Upper lobe of left lung (tissue), 6 donors: ENCODE measurements at regions not wholly inside any gene's neighbourhood (a gene's known extent, or its start where the extent isn't known, plus 50 kb on each side); places are given as distances from the start of the nearest gene placed in this dataset.

Experiments used
- ATAC-seq, 2 donors: fragments of 200-7000 bp; cut with Tn5 transposase; one replicate each; pipeline ENCODE4 v1.9.1; 2022; ENCODE audit warnings: mild to moderate bottlenecking in 2 of 2, moderate library complexity in 2 of 2; ENCODE audit not compliant: low FRiP score in 2 of 2
- DNase-seq, 2 donors: peaks; one replicate each; pipeline ENCODE4 v3.0.0-alpha.2; 2019 to 2020
- H3K27ac ChIP-seq, 4 donors: fragments of 200-600 bp; sonication (generic); one replicate each; pipeline ENCODE4 v1.5.1; 2016 to 2019
- H3K27me3 ChIP-seq, 4 donors: fragments of 200-600 bp; sonication (generic); one replicate each; pipeline ENCODE4 v1.5.1; 2017 to 2019
- H3K36me3 ChIP-seq, 4 donors: fragments of 200-600 bp; sonication (generic); one replicate each; pipeline ENCODE4 v1.5.1; 2016 to 2019
- H3K4me1 ChIP-seq, 4 donors: fragments of 200-600 bp; sonication (generic); one replicate each; pipeline ENCODE4 v1.5.1; 2018 to 2019
- H3K4me3 ChIP-seq, 4 donors: fragments of 200-600 bp; sonication (generic); one replicate each; pipeline ENCODE4 v1.5.1; 2017 to 2019; ENCODE audit warnings: mild to moderate bottlenecking in 2 of 4, moderate library complexity in 1 of 4
- H3K9me3 ChIP-seq, 4 donors: fragments of 200-600 bp; sonication (generic); one replicate each; pipeline ENCODE4 v1.5.1; 2018 to 2019
- EP300 ChIP-seq, 4 donors: sonication (generic); formaldehyde crosslinking; IDR thresholded peaks; one replicate each; pipeline ENCODE4 v1.5.1; 2017; ENCODE audit warnings: antibody characterized with exemption in 4 of 4, control low read depth in 2 of 4
- POLR2A ChIP-seq, 4 donors: fragments of 450-650 bp; IDR thresholded peaks; one replicate each; pipeline ENCODE4 v1.5.1; 2016 to 2017; ENCODE audit warnings: antibody characterized with exemption in 4 of 4, mild to moderate bottlenecking in 2 of 4
- POLR2AphosphoS5 ChIP-seq, 2 donors: sonication (generic); formaldehyde crosslinking; IDR thresholded peaks; one replicate each; pipeline ENCODE4 v1.5.1; 2017; ENCODE audit warnings: antibody characterized with exemption in 2 of 2
- WGBS, 2 donors: methylation state at CpG; one replicate each; pipeline ENCODE4 v1.1.5; 2017 to 2018; 5-methylcytosine and 5-hydroxymethylcytosine counted together
- TF ChIP-seq, protein P1 (sequence below), 6 experiments: fragments of 450-650 bp in 4 of 6; fragments of 200-600 bp in 2 of 6; sonication (generic) in 2 of 6; IDR thresholded peaks; one replicate each; pipeline ENCODE4 v1.5.1; 2016 to 2019; ENCODE audit warnings: antibody characterized with exemption in 6 of 6
- donor health status: DM: no; HTN: no; CAD: no; lungs with moderate emphysema.
- donor health status: DM: no; HTN: yes; CAD: no; lungs with severe emphysema.

DNA sequence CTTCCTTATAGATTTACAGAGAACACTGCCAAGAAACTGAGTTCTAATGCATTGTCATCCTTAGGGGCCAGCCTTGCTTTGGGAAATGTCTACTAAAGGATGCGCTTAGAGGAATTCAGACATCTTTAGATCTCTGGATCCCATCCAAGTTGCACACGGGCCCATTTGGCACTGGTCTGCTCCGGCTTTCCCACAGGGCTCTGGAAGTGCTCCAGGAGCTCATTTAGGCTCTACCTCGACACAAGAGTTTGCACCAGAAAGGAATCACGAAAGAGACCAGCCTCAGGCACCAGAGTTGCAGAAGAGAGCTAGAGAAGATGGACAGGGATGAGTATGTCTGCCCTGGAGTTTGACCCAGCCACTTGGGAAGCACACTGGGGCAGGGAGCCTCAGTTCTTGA is 150.1 kb upstream of the TMEM72 start:
- H3K4me1 ChIP-seq = peaks cover 0 to 6% (median 0%) of the 10 kb centered on the region in 4 donors
- H3K4me3 ChIP-seq = no peak overlapping the region
- WGBS, 2 donors = 50 to 67% methylated on average over 5 of the region's 5 CpGs
- H3K36me3 ChIP-seq = no peaks in the 10 kb centered on the region
- no peak for TF ChIP-seq POLR2AphosphoS5 (IDR thresholded peaks at IDR 0.05)
- no peak overlapping the region for H3K27ac ChIP-seq
- DNase-seq (no peak), ATAC-seq (no peak)
- H3K27me3 ChIP-seq = no peaks in the 10 kb centered on the region
- H3K9me3 ChIP-seq = no peaks in the 10 kb centered on the region

DNA sequence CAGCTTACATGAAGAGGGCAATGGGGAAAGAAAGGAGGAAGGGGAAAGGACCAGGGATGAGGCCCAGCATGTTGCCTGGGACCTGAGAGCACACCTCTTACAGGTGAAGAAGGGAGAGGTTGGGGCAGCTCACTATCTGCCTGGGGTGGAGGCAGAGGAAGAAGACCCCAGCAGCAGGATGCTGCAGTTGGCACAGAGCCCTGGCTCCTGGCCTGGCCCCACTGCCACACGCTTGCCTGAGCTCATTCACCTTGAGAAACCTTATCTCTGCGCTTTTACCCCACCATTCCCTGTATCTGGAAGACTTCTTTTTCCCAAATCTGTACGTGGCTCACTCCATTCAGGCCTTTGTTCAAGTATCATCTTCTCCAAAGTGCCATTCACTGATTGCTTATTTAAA is 147.8 kb upstream of the TMEM72 start:
- DNase-seq = peak in 1 of 2 donors; percentile 33
- TF ChIP-seq, protein P1, sequence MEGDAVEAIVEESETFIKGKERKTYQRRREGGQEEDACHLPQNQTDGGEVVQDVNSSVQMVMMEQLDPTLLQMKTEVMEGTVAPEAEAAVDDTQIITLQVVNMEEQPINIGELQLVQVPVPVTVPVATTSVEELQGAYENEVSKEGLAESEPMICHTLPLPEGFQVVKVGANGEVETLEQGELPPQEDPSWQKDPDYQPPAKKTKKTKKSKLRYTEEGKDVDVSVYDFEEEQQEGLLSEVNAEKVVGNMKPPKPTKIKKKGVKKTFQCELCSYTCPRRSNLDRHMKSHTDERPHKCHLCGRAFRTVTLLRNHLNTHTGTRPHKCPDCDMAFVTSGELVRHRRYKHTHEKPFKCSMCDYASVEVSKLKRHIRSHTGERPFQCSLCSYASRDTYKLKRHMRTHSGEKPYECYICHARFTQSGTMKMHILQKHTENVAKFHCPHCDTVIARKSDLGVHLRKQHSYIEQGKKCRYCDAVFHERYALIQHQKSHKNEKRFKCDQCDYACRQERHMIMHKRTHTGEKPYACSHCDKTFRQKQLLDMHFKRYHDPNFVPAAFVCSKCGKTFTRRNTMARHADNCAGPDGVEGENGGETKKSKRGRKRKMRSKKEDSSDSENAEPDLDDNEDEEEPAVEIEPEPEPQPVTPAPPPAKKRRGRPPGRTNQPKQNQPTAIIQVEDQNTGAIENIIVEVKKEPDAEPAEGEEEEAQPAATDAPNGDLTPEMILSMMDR (IDR thresholded peaks at IDR 0.05) = no peak
- no peak for TF ChIP-seq EP300 (IDR thresholded peaks at IDR 0.05)
- no peak for TF ChIP-seq POLR2AphosphoS5 (IDR thresholded peaks at IDR 0.05)
- TF ChIP-seq POLR2A (IDR thresholded peaks at IDR 0.05) = no peak
- no peak overlapping the region for H3K4me3 ChIP-seq
- WGBS, 2 donors = 71 to 75% methylated on average over 3 of the region's 3 CpGs
- H3K27ac ChIP-seq = no peak overlapping the region
- H3K27me3 ChIP-seq = no peaks in the 10 kb centered on the region
- H3K4me1 ChIP-seq = peaks cover 0 to 6% (median 0%) of the 10 kb centered on the region in 4 donors
- no peaks in the 10 kb centered on the region for H3K9me3 ChIP-seq
- no peaks in the 10 kb centered on the region for H3K36me3 ChIP-seq
- no peak for ATAC-seq

DNA sequence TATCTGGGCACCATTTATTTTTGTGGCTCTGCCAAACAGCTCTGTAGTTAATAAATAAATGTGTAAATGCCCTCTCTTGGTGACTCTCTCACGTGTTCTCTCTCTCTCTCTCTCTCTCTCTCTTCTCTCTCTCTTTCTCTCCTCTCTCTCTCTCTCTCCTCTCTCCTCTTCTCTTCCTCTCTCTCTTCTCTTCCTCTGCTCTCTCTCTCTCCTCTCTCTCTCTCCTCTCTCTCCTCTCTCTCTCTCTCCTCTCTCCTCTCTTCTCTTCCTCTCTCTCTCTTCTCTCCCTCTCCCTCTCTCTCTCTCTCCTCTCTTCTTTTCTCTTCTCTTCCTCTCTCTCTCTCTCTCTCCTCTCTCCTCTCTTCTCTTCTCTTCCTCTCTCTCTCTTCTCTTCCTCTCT is 145.8 kb upstream of the TMEM72 start:
- TF ChIP-seq POLR2A (IDR thresholded peaks at IDR 0.05) = no peak
- no peak for TF ChIP-seq POLR2AphosphoS5 (IDR thresholded peaks at IDR 0.05)
- TF ChIP-seq EP300 (IDR thresholded peaks at IDR 0.05) = no peak
- TF ChIP-seq, protein P1 (IDR thresholded peaks at IDR 0.05) = no peak

DNA sequence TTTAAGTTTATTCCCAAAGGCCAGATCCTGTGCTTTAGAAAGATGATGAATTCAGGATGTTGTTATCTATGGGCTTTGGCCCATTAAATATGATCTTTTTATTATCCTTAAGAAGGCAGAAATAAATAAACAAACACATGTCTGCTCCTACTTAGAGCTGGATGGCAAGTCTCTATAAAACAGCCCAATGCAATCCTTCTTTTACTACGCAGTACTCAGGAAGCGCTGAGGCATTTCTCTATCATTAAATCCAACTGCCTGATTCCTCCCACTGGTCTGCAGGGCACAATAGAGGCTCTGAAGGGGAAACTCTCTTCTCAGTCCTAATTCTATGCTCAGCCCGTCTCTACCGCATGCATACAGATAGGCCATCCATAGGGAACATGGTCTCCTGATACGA is 144.5 kb upstream of the TMEM72 start:
- ATAC-seq = no peak
- 95 to 98% methylated on average over 5 of the region's 5 CpGs for WGBS, 2 donors
- TF ChIP-seq EP300 (IDR thresholded peaks at IDR 0.05) = no peak
- TF ChIP-seq, protein P1 (IDR thresholded peaks at IDR 0.05) = no peak
- TF ChIP-seq POLR2A (IDR thresholded peaks at IDR 0.05) = no peak
- no peak for TF ChIP-seq POLR2AphosphoS5 (IDR thresholded peaks at IDR 0.05)

More for the DNA sequence above, 145.8 kb upstream of the TMEM72 start:
- DNase-seq (no peak), ATAC-seq (no peak)
- no peak overlapping the region for H3K4me3 ChIP-seq
- peaks cover 0 to 6% (median 0%) of the 10 kb centered on the region in 4 donors for H3K4me1 ChIP-seq
- no peaks in the 10 kb centered on the region for H3K9me3 ChIP-seq
- H3K36me3 ChIP-seq = no peaks in the 10 kb centered on the region
- 54 to 56% methylated on average over 1 of the region's 1 CpG for WGBS, 2 donors
- no peaks in the 10 kb centered on the region for H3K27me3 ChIP-seq
- no peak overlapping the region for H3K27ac ChIP-seq

DNA sequence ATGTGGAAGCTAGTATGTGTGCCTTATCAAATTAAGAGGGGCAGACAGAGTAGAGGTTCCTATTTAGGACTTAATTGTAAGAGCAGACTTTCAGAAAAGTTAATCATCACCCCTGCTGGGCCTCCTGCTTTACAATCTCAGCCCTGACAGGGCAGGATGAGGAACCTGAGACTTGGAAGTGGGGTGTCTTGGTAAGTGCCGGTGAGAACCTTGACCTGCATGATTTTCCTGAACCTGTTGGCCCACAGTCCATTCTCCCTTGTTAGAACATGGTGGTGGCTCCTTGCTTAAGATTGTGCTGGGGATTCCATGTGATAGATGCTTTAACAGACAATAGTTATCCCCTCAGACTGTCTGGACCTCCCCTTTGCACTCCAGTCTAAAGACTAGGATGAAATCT is 141.7 kb upstream of the TMEM72 start:
- H3K9me3 ChIP-seq = no peaks in the 10 kb centered on the region
- H3K27me3 ChIP-seq = no peaks in the 10 kb centered on the region
- no peak for DNase-seq
- TF ChIP-seq POLR2A (IDR thresholded peaks at IDR 0.05) = no peak
- no peak for TF ChIP-seq EP300 (IDR thresholded peaks at IDR 0.05)
- TF ChIP-seq, protein P1 (IDR thresholded peaks at IDR 0.05) = no peak
- H3K4me3 ChIP-seq = no peak overlapping the region
- no peaks in the 10 kb centered on the region for H3K36me3 ChIP-seq
- no peak for ATAC-seq
- H3K4me1 ChIP-seq = peaks cover 0 to 6% (median 0%) of the 10 kb centered on the region in 4 donors
- no peak overlapping the region for H3K27ac ChIP-seq
- 44 to 57% methylated on average over 1 of the region's 1 CpG for WGBS, 2 donors

More for the DNA sequence above, 144.5 kb upstream of the TMEM72 start:
- H3K36me3 ChIP-seq = no peaks in the 10 kb centered on the region
- no peak for DNase-seq
- H3K4me3 ChIP-seq = no peak overlapping the region
- no peak overlapping the region for H3K27ac ChIP-seq
- peaks cover 0 to 6% (median 0%) of the 10 kb centered on the region in 4 donors for H3K4me1 ChIP-seq
- no peaks in the 10 kb centered on the region for H3K27me3 ChIP-seq
- no peaks in the 10 kb centered on the region for H3K9me3 ChIP-seq
